A673 (cell line): ENCODE measurements at regions not wholly inside any gene's neighbourhood (a gene's known extent, or its start where the extent isn't known, plus 50 kb on each side); places are given as distances from the start of the nearest gene placed in this dataset.

Experiments
- EZH2 ChIP-seq: fragments of 200-600 bp; sonication (generic); IDR thresholded peaks from 2 replicates; pipeline ENCODE4 v1.6.1; 2017; ENCODE audit warnings: borderline replicate concordance, low read depth, mild to moderate bottlenecking, mixed read lengths, antibody characterized with exemption, low read length; ENCODE audit not compliant: poor library complexity, severe bottlenecking
- TF ChIP-seq, protein P1 (sequence below): fragments of 300-800, 200-600 bp; sonication (generic); conservative IDR thresholded peaks from 2 replicates; pipeline ENCODE4 v1.5.1; 2017; ENCODE audit warnings: low read depth, mild to moderate bottlenecking, antibody characterized with exemption, low read length, moderate library complexity, mixed read lengths

DNA sequence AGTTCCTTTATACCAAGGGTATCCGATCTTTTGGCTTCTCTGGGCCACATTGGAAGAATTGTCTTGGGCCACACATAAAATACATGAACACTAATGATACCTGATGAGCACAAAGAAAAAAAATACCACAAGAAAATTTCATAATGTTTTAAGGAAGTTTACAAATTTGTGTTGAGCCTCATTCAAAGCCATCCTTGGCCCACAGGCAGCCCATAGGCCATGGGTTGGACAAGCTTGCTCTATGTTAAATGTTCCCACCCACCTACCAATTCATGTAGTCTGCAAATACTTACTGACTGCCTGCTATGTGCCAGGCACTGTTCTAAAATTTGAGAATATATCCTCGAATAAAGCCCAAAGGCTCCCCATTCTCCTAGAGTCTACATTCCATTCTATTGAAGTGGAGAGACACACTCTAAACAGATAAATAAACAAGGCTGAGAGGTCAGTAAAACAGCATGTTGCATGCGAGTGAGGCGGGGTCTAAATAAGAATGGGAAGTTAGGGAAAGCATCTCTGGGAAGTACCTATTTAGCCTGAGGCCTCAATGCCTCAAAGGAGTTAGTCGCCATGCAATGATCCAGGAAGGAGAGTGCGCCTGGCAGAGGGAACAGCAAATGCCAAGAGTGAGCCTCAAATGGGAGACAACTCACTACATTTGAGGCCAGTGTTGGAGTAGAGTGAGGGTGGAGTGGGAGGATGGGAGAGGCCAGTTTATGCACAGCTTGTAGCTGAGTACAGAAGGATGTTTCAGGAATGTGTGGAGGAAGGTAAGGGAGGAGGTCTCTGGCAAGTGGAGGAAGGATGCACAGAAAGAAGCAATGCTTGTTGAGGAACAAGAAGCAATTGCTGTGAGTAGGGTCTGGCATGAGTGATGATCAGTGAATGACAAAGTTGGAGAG, 52.5 kb upstream of the CLDN10 start:
- TF ChIP-seq, protein P1, sequence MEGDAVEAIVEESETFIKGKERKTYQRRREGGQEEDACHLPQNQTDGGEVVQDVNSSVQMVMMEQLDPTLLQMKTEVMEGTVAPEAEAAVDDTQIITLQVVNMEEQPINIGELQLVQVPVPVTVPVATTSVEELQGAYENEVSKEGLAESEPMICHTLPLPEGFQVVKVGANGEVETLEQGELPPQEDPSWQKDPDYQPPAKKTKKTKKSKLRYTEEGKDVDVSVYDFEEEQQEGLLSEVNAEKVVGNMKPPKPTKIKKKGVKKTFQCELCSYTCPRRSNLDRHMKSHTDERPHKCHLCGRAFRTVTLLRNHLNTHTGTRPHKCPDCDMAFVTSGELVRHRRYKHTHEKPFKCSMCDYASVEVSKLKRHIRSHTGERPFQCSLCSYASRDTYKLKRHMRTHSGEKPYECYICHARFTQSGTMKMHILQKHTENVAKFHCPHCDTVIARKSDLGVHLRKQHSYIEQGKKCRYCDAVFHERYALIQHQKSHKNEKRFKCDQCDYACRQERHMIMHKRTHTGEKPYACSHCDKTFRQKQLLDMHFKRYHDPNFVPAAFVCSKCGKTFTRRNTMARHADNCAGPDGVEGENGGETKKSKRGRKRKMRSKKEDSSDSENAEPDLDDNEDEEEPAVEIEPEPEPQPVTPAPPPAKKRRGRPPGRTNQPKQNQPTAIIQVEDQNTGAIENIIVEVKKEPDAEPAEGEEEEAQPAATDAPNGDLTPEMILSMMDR: no peak
- TF ChIP-seq EZH2: no peak
